Activated CD8-positive, alpha-beta memory T cell treated with anti-CD3 and anti-CD28 coated beads, Interleukin-2, amount 50 U/mL, for 24 hours (primary cell): ENCODE measurements at regions not wholly inside any gene's neighbourhood (a gene's known extent, or its start where the extent isn't known, plus 50 kb on each side); places are given as distances from the start of the nearest gene placed in this dataset.

Experiments
- DNase-seq: peaks from one replicate; pipeline ENCODE4 v3.0.0-alpha.2; 2020; ENCODE audit errors: extremely low read depth

- no peak for DNase-seq
Measured at GRCh38 chr9:1267141-1267570, 217.0 kb downstream of the DMRT2 start.

GRCh38 chr9:1267581-1267980 lies 217.4 kb downstream of the DMRT2 start:
- no peak for DNase-seq

GRCh38 chr9:1269533-1270315 lies 219.6 kb downstream of the DMRT2 start:
- DNase-seq, result no peak

- no peak for DNase-seq
Measured at GRCh38 chr9:1271367-1271766, 221.2 kb downstream of the DMRT2 start.

GRCh38 chr9:1271786-1272185 lies 221.6 kb downstream of the DMRT2 start:
- DNase-seq, result no peak

- DNase-seq, result no peak
Measured at GRCh38 chr9:1272488-1272887, 222.3 kb downstream of the DMRT2 start.

- no peak for DNase-seq
Measured at GRCh38 chr9:1273859-1274258, 223.7 kb downstream of the DMRT2 start.

GRCh38 chr9:1274334-1274733 lies 224.2 kb downstream of the DMRT2 start:
- DNase-seq, result no peak

- DNase-seq, result no peak
Measured at GRCh38 chr9:1276474-1276873, 226.3 kb downstream of the DMRT2 start.

- no peak for DNase-seq
Measured at GRCh38 chr9:1284727-1285126, 234.6 kb downstream of the DMRT2 start.

- no peak for DNase-seq
Measured at GRCh38 chr9:1285526-1285925, 235.4 kb downstream of the DMRT2 start.

- DNase-seq, result no peak
Measured at GRCh38 chr9:1292384-1292783, 242.2 kb downstream of the DMRT2 start.

GRCh38 chr9:1294641-1295258 lies 244.6 kb downstream of the DMRT2 start:
- DNase-seq, result no peak

- DNase-seq, result no peak
Measured at GRCh38 chr9:1296331-1296730, 246.2 kb downstream of the DMRT2 start.

GRCh38 chr9:1298046-1298445 lies 247.9 kb downstream of the DMRT2 start:
- no peak for DNase-seq

- DNase-seq, result no peak
Measured at GRCh38 chr9:1300941-1301340, 250.8 kb downstream of the DMRT2 start.

GRCh38 chr9:1303932-1304331 lies 253.8 kb downstream of the DMRT2 start:
- DNase-seq, result no peak

GRCh38 chr9:1311462-1312042 lies 261.4 kb downstream of the DMRT2 start:
- DNase-seq, result no peak

- DNase-seq, result no peak
Measured at GRCh38 chr9:1319436-1319835, 269.3 kb downstream of the DMRT2 start.

GRCh38 chr9:1320051-1320557 lies 269.9 kb downstream of the DMRT2 start:
- DNase-seq, result no peak

- DNase-seq, result no peak
Measured at GRCh38 chr9:1320607-1321195, 270.5 kb downstream of the DMRT2 start.

- DNase-seq, result no peak
Measured at GRCh38 chr9:1327467-1327866, 277.3 kb downstream of the DMRT2 start.

- DNase-seq, result no peak
Measured at GRCh38 chr9:1328341-1328740, 278.2 kb downstream of the DMRT2 start.
